Ishikawa (cell line): ENCODE measurements at regions not wholly inside any gene's neighbourhood (a gene's known extent, or its start where the extent isn't known, plus 50 kb on each side); places are given as distances from the start of the nearest gene placed in this dataset.

Source experiments
- CEBPB ChIP-seq: IDR thresholded peaks from 2 replicates; pipeline ENCODE4 v1.6.1; 2012
- CREB1 ChIP-seq: IDR thresholded peaks from 2 replicates; pipeline ENCODE4 v1.6.1; 2012; ENCODE audit warnings: low read depth
- EGR1 ChIP-seq: IDR thresholded peaks from 2 replicates; pipeline ENCODE4 v1.6.1; 2012
- EP300 ChIP-seq: IDR thresholded peaks from 2 replicates; pipeline ENCODE4 v1.6.1; 2012; ENCODE audit warnings: borderline replicate concordance
- FOXM1 ChIP-seq: IDR thresholded peaks from 2 replicates; pipeline ENCODE4 v1.6.1; 2012; ENCODE audit warnings: low read depth, borderline replicate concordance
- MAX ChIP-seq: IDR thresholded peaks from 2 replicates; pipeline ENCODE4 v1.6.1; 2012
- NFIC ChIP-seq: IDR thresholded peaks from 2 replicates; pipeline ENCODE4 v1.6.1; 2012
- RAD21 ChIP-seq: IDR thresholded peaks from 2 replicates; pipeline ENCODE4 v1.6.1; 2012; ENCODE audit warnings: low read depth
- REST ChIP-seq: IDR thresholded peaks from 2 replicates; pipeline ENCODE4 v1.6.1; 2012; ENCODE audit warnings: low read depth, mild to moderate bottlenecking
- TAF1 ChIP-seq: IDR thresholded peaks from 2 replicates; pipeline ENCODE4 v1.6.1; 2012; ENCODE audit warnings: low read depth, mild to moderate bottlenecking
- TCF12 ChIP-seq: IDR thresholded peaks from 2 replicates; pipeline ENCODE4 v1.6.1; 2012; ENCODE audit warnings: low read depth
- TEAD4 ChIP-seq: IDR thresholded peaks from 2 replicates; pipeline ENCODE4 v1.6.1; 2012
- USF1 ChIP-seq: IDR thresholded peaks from 2 replicates; pipeline ENCODE4 v1.6.1; 2012
- YY1 ChIP-seq: IDR thresholded peaks from 2 replicates; pipeline ENCODE4 v1.6.1; 2012; ENCODE audit warnings: low read depth
- ZBTB7A ChIP-seq: IDR thresholded peaks from 2 replicates; pipeline ENCODE4 v1.6.1; 2012; ENCODE audit warnings: low read depth

GRCh38 chr6:140909156-140909555, 1223.6 kb upstream of the GJE1 start:
- no peak for TF ChIP-seq CREB1
- no peak for TF ChIP-seq ZBTB7A
- TF ChIP-seq EP300, result no peak
- no peak for TF ChIP-seq REST
- TF ChIP-seq CEBPB, result no peak
- TF ChIP-seq TEAD4, result no peak
- TF ChIP-seq RAD21, result no peak
- no peak for TF ChIP-seq YY1
- no peak for TF ChIP-seq TCF12
- TF ChIP-seq USF1, result no peak
- TF ChIP-seq FOXM1, result no peak
- no peak for TF ChIP-seq NFIC
- no peak for TF ChIP-seq EGR1
- TF ChIP-seq MAX, result no peak

GRCh38 chr6:140908505-140908904, 1224.2 kb upstream of the GJE1 start:
- TF ChIP-seq CREB1 (no peak), USF1 (no peak), TAF1 (no peak), CEBPB (no peak), EGR1 (no peak), YY1 (no peak), TCF12 (no peak)

GRCh38 chr6:140907235-140907634, 1225.5 kb upstream of the GJE1 start:
- TF ChIP-seq CREB1 (no peak), FOXM1 (no peak)

GRCh38 chr6:140905724-140906123, 1227.0 kb upstream of the GJE1 start:
- TF ChIP-seq EP300, result no peak
- TF ChIP-seq CEBPB, result no peak
- TF ChIP-seq NFIC, result no peak
- no peak for TF ChIP-seq TCF12
- TF ChIP-seq TAF1, result no peak
- no peak for TF ChIP-seq RAD21
- no peak for TF ChIP-seq YY1
- TF ChIP-seq ZBTB7A, result no peak
- TF ChIP-seq CREB1, result no peak
- no peak for TF ChIP-seq USF1
- no peak for TF ChIP-seq MAX
- TF ChIP-seq TEAD4, result no peak
- no peak for TF ChIP-seq REST
- no peak for TF ChIP-seq EGR1
- no peak for TF ChIP-seq FOXM1

- TF ChIP-seq REST, result no peak
- no peak for TF ChIP-seq TAF1
- TF ChIP-seq CEBPB, result no peak
- no peak for TF ChIP-seq CREB1
- no peak for TF ChIP-seq FOXM1
- no peak for TF ChIP-seq EP300
- no peak for TF ChIP-seq YY1
- TF ChIP-seq ZBTB7A, result no peak
- TF ChIP-seq MAX, result no peak
- TF ChIP-seq TCF12, result no peak
- no peak for TF ChIP-seq NFIC
- TF ChIP-seq USF1, result no peak
- no peak for TF ChIP-seq EGR1
- no peak for TF ChIP-seq TEAD4
Observed at GRCh38 chr6:140905050-140905449, 1227.7 kb upstream of the GJE1 start.
